HepG2 (cell line): ENCODE measurements at regions not wholly inside any gene's neighbourhood (a gene's known extent, or its start where the extent isn't known, plus 50 kb on each side); places are given as distances from the start of the nearest gene placed in this dataset.

Experiments used
- ATAC-seq: fragments of 200-7000 bp; cut with Tn5 transposase; 3 replicates; pipeline ENCODE4 v1.9.1; 2020; ENCODE audit warnings: mild to moderate bottlenecking, moderate library complexity
- BruUV-seq: library from RNA; stranded (reverse); fragments of 400-500 nt; replicated peaks from 2 replicates; lab custom pipeline; 2021; lab: Mats Ljungman, UMichigan
- CTCF ChIA-PET: fragments of 300-600 bp; formaldehyde crosslinking; extraction: SDS; loops from one replicate; lab custom pipeline; 2021; ENCODE audit warnings: low total read pairs, inconsistent platforms, low intra/inter-chr PET ratio; lab: Yijun Ruan, JAX
- POLR2A ChIA-PET: fragments of 350-600 bp; sonication (Branson Sonifier 250); formaldehyde crosslinking; loops from one replicate; lab custom pipeline; 2020; ENCODE audit warnings: antibody characterized with exemption, inconsistent platforms; lab: Yijun Ruan, JAX
- DNase-seq: peaks from one replicate; pipeline ENCODE4 v3.0.0-alpha.2; 2015; ENCODE audit warnings: low spot score
- FAIRE-seq: peaks from 3 replicates; lab custom pipeline; 2011; peaks lifted over from hg19 to GRCh38; lab: Jason Lieb, UNC
- H2AFZ ChIP-seq: one replicate; pipeline ENCODE4 v1.6.1; 2011; ENCODE audit warnings: low read length, inconsistent platforms
- H3K27ac ChIP-seq: fragments of 300-600 bp; 3 replicates; pipeline ENCODE4 v1.8.0; 2011; ENCODE audit warnings: mixed run types, mild to moderate bottlenecking, mixed read lengths, low read length, inconsistent platforms; ENCODE audit not compliant: insufficient read depth; ENCODE audit errors: extremely low read length
- H3K27me3 ChIP-seq, 2 experiments: fragments of 200-600 bp in 1 of 2; 2 replicates in 1 of 2; 3 replicates in 1 of 2; pipeline versions ENCODE4 v1.6.0 to v1.8.0; 2011; ENCODE audit warnings: low read length in 2 of 2, mild to moderate bottlenecking in 2 of 2, moderate library complexity in 2 of 2, inconsistent platforms in 1 of 2; ENCODE audit not compliant: insufficient read depth in 2 of 2, control insufficient read depth in 1 of 2
- H3K36me3 ChIP-seq, 2 experiments: fragments of 200-600 bp in 1 of 2; replicated peaks in 1 of 2; 2 replicates in 1 of 2; 3 replicates in 1 of 2; pipeline versions ENCODE4 v1.5.1 to v1.8.0; 2011; ENCODE audit warnings: low read length in 2 of 2, inconsistent platforms in 1 of 2; ENCODE audit not compliant: insufficient read depth in 2 of 2, control insufficient read depth in 1 of 2
- H3K4me1 ChIP-seq: 2 replicates; pipeline ENCODE4 v1.5.1; 2012; ENCODE audit warnings: low read length, inconsistent platforms; ENCODE audit not compliant: insufficient read depth
- H3K4me2 ChIP-seq: 2 replicates; pipeline ENCODE4 v1.6.0; 2011; ENCODE audit warnings: low read depth, low read length, inconsistent platforms
- H3K4me3 ChIP-seq, 3 experiments: fragments of 200-600 bp in 1 of 3; sonication (generic), shearing (Covaris generic) in 1 of 3; replicated peaks in 1 of 3; 2 replicates each; pipeline ENCODE4 v1.5.1; 2011 to 2016; ENCODE audit warnings: low read length in 3 of 3, inconsistent platforms in 2 of 3, low read depth in 2 of 3, mild to moderate bottlenecking in 2 of 3, control low read depth in 1 of 3, mixed read lengths in 1 of 3; ENCODE audit not compliant: insufficient read depth in 1 of 3
- H3K79me2 ChIP-seq: one replicate; pipeline ENCODE4 v1.6.1; 2011; ENCODE audit warnings: low read length, inconsistent platforms; ENCODE audit not compliant: insufficient read depth
- H3K9ac ChIP-seq: 2 replicates; pipeline ENCODE4 v1.6.0; 2011; ENCODE audit warnings: mild to moderate bottlenecking, low read depth, low read length, inconsistent platforms; ENCODE audit not compliant: insufficient read depth
- H3K9me3 ChIP-seq: 2 replicates; pipeline ENCODE4 v1.5.1; 2012; ENCODE audit warnings: mild to moderate bottlenecking, low read length
- H4K20me1 ChIP-seq: 2 replicates; pipeline ENCODE4 v1.6.0; 2011; ENCODE audit warnings: inconsistent platforms, mild to moderate bottlenecking, low read length, moderate library complexity; ENCODE audit not compliant: insufficient read depth
- ESRRA ChIP-seq: sonication (generic); formaldehyde crosslinking; IDR thresholded peaks from 2 replicates; pipeline ENCODE4 v1.5.1; 2020; ENCODE audit warnings: mild to moderate bottlenecking, low read depth, missing genetic modification reagents
- NCOA5 ChIP-seq: sonication (generic); formaldehyde crosslinking; IDR thresholded peaks from 2 replicates; pipeline ENCODE4 v1.4.0; 2020; ENCODE audit warnings: missing genetic modification reagents
- RFXANK ChIP-seq: IDR thresholded peaks from 2 replicates; pipeline ENCODE4 v1.6.1; 2016
- ZNF776 ChIP-seq: sonication (generic); formaldehyde crosslinking; IDR thresholded peaks from 2 replicates; pipeline ENCODE4 v1.4.0; 2020; ENCODE audit warnings: mild to moderate bottlenecking, missing genetic modification reagents
- WGBS: methylation state at CpG from one replicate; pipeline ENCODE4 v1.1.6; 2017; ENCODE audit warnings: low lambda C conversion rate; 5-methylcytosine and 5-hydroxymethylcytosine counted together
- in situ Hi-C: cut with HindIII; loops from 2 replicates; pipeline ENCODE4 v1.10.0; 2017; ENCODE audit warnings: low pct_unique_long_range_greater_than_20kb; ENCODE audit not compliant: extremely low pct_ligation_motif_present
- intact Hi-C: fragments of 100-400 bp; cut with micrococcal nuclease; formaldehyde crosslinking; loops from one replicate; pipeline ENCODE4 v1.10.0; 2022; ENCODE audit not compliant: unreplicated experiment
- TF ChIP-seq, protein P1 (sequence below), 2 experiments: sonication (generic) in 1 of 2; formaldehyde crosslinking in 1 of 2; IDR thresholded peaks; 2 replicates each; pipeline versions ENCODE4 v1.6.1 to v1.9.0; 2014 to 2022; ENCODE audit warnings: antibody characterized with exemption in 1 of 2, borderline replicate concordance in 1 of 2, inconsistent platforms in 1 of 2, low read depth in 1 of 2, missing genetic modification reagents in 1 of 2
- TF ChIP-seq, protein P2 (sequence below): fragments of 450-650 bp; IDR thresholded peaks from 2 replicates; pipeline ENCODE4 v1.6.1; 2016
- TF ChIP-seq, protein P3 (sequence below): sonication (generic); formaldehyde crosslinking; IDR thresholded peaks from 2 replicates; pipeline ENCODE4 v1.4.0; 2020; ENCODE audit warnings: missing genetic modification reagents, borderline replicate concordance
- TF ChIP-seq, protein P4 (sequence below): sonication (generic); formaldehyde crosslinking; IDR thresholded peaks from 2 replicates; pipeline ENCODE4 v1.9.0; 2022; ENCODE audit warnings: low read depth, missing genetic modification reagents
- TF ChIP-seq, protein P5 (sequence below): sonication (generic); formaldehyde crosslinking; IDR thresholded peaks from 2 replicates; pipeline ENCODE4 v1.8.1; 2023; ENCODE audit warnings: mild to moderate bottlenecking, inconsistent platforms, moderate library complexity, missing genetic modification reagents, borderline replicate concordance

DNA sequence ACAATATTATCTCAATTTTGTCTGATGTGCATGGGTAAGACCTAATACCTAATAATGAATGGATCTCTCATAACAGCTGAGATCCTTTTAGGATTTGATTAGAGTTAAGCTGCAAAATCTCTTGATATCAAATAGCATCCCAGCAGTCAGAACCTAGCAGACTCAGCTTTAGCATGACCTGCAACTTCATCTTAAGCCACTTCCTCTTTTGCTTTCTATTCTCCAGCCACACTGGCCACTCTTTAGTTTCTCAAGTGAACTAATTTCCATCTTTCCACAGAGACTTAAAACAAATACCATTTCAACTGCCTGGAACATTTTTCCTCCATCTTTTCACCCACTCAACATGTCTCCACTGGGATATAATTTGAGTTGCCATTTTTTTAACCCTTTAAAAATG lies 1251.6 kb upstream of the ZEB2 start (continued):
- TF ChIP-seq, protein P1, sequence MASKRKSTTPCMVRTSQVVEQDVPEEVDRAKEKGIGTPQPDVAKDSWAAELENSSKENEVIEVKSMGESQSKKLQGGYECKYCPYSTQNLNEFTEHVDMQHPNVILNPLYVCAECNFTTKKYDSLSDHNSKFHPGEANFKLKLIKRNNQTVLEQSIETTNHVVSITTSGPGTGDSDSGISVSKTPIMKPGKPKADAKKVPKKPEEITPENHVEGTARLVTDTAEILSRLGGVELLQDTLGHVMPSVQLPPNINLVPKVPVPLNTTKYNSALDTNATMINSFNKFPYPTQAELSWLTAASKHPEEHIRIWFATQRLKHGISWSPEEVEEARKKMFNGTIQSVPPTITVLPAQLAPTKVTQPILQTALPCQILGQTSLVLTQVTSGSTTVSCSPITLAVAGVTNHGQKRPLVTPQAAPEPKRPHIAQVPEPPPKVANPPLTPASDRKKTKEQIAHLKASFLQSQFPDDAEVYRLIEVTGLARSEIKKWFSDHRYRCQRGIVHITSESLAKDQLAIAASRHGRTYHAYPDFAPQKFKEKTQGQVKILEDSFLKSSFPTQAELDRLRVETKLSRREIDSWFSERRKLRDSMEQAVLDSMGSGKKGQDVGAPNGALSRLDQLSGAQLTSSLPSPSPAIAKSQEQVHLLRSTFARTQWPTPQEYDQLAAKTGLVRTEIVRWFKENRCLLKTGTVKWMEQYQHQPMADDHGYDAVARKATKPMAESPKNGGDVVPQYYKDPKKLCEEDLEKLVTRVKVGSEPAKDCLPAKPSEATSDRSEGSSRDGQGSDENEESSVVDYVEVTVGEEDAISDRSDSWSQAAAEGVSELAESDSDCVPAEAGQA (IDR thresholded peaks at IDR 0.05; ENCODE audit: low read depth) = no peak
- TF ChIP-seq, protein P1 (CRISPR knock-in tag; IDR thresholded peaks at IDR 0.05; ENCODE audit: borderline replicate concordance) = no peak

DNA sequence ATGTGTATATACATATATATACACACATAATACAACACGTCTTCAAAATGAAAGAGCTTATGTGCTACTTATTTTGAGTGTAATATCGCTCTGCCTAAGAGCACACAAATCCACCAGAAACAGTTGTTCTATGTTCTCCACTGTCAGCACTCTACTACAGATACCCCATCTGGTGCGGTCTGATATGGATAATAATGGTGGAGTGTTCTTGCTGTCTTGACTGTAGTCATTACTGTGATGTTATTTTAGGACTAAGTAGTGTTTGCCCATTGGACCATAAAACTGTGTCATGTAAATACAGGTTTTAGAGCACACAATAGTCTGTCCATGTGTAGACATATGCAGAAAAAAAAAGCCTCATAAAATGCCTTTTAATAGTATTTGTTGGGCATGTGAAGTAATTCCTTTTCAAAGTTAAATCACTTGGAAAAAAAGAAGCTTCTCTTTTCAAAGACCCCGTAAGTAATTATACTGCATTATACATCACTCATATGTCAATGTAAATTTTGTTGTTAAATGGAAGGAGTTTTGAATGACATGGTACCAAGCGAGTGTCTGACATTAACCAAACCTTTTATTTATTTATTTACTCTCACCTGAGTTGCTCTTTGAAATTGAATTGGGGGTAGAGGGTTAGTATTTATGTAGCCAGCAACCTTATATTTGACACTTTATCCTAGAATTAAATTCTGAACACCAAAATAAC lies 1249.2 kb upstream of the ZEB2 start:
- no peaks in the 10 kb centered on the region for H3K9me3 ChIP-seq
- ChIA-PET CTCF (no interaction called here), POLR2A (no interaction called here)
- in situ Hi-C loops = no loop called here
- no TSS peak for BruUV-seq
- H2AFZ ChIP-seq = no peak overlapping the region
- intact Hi-C loops = no loop called here
- WGBS = 95% methylated on average over 5 of the region's 5 CpGs
- H4K20me1 ChIP-seq = no peaks in the 10 kb centered on the region
- no peak for DNase-seq
- H3K27me3 ChIP-seq = no peaks in the 10 kb centered on the region
- H3K27ac ChIP-seq = no peak overlapping the region
- no peak for ATAC-seq
- H3K4me1 ChIP-seq = peaks cover 5% of the 10 kb centered on the region; the same call in 1 of the 2 replicates
- no peak overlapping the region for H3K4me2 ChIP-seq
- no peak overlapping the region for H3K9ac ChIP-seq
- H3K79me2 ChIP-seq = no peaks in the 10 kb centered on the region
- H3K36me3 ChIP-seq = no peaks in the 10 kb centered on the region
- H3K4me3 ChIP-seq = no peak overlapping the region
- FAIRE-seq = no peak
- TF ChIP-seq, protein P2, sequence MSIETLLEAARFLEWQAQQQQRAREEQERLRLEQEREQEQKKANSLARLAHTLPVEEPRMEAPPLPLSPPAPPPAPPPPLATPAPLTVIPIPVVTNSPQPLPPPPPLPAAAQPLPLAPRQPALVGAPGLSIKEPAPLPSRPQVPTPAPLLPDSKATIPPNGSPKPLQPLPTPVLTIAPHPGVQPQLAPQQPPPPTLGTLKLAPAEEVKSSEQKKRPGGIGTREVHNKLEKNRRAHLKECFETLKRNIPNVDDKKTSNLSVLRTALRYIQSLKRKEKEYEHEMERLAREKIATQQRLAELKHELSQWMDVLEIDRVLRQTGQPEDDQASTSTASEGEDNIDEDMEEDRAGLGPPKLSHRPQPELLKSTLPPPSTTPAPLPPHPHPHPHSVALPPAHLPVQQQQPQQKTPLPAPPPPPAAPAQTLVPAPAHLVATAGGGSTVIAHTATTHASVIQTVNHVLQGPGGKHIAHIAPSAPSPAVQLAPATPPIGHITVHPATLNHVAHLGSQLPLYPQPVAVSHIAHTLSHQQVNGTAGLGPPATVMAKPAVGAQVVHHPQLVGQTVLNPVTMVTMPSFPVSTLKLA = no peak
- no peak for TF ChIP-seq NCOA5 (CRISPR knock-in tag)
- no peak for TF ChIP-seq ESRRA (CRISPR knock-in tag)
- TF ChIP-seq, protein P3, sequence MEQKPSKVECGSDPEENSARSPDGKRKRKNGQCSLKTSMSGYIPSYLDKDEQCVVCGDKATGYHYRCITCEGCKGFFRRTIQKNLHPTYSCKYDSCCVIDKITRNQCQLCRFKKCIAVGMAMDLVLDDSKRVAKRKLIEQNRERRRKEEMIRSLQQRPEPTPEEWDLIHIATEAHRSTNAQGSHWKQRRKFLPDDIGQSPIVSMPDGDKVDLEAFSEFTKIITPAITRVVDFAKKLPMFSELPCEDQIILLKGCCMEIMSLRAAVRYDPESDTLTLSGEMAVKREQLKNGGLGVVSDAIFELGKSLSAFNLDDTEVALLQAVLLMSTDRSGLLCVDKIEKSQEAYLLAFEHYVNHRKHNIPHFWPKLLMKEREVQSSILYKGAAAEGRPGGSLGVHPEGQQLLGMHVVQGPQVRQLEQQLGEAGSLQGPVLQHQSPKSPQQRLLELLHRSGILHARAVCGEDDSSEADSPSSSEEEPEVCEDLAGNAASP (CRISPR knock-in tag) = no peak
- TF ChIP-seq, protein P4, sequence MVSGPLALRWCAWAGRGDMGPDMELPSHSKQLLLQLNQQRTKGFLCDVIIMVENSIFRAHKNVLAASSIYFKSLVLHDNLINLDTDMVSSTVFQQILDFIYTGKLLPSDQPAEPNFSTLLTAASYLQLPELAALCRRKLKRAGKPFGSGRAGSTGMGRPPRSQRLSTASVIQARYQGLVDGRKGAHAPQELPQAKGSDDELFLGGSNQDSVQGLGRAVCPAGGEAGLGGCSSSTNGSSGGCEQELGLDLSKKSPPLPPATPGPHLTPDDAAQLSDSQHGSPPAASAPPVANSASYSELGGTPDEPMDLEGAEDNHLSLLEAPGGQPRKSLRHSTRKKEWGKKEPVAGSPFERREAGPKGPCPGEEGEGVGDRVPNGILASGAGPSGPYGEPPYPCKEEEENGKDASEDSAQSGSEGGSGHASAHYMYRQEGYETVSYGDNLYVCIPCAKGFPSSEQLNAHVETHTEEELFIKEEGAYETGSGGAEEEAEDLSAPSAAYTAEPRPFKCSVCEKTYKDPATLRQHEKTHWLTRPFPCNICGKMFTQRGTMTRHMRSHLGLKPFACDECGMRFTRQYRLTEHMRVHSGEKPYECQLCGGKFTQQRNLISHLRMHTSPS (CRISPR knock-in tag) = no peak
- TF ChIP-seq RFXANK (CRISPR knock-in tag) = no peak
- TF ChIP-seq ZNF776 (CRISPR knock-in tag) = no peak
- TF ChIP-seq, protein P5, sequence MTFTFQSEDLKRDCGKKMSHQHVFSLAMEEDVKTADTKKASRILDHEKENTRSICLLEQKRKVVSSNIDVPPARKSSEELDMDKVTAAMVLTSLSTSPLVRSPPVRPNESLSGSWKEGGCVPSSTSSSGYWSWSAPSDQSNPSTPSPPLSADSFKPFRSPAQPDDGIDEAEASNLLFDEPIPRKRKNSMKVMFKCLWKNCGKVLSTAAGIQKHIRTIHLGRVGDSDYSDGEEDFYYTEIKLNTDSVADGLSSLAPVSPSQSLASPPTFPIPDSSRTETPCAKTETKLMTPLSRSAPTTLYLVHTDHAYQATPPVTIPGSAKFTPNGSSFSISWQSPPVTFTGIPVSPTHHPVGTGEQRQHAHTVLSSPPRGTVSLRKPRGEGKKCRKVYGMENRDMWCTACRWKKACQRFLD (CRISPR knock-in tag) = no peak
